IMR-90 (cell line): ENCODE measurements at regions not wholly inside any gene's neighbourhood (a gene's known extent, or its start where the extent isn't known, plus 50 kb on each side); places are given as distances from the start of the nearest gene placed in this dataset.

ENCODE experiments used
- CEBPB ChIP-seq: IDR thresholded peaks from 2 replicates; pipeline ENCODE4 v1.6.1; 2012; ENCODE audit warnings: low read depth, low read length, improper control_type of control experiment
- CHD1 ChIP-seq: IDR thresholded peaks from 2 replicates; pipeline ENCODE4 v1.6.1; 2012; ENCODE audit warnings: low read depth, low read length, improper control_type of control experiment
- CTCF ChIP-seq: conservative IDR thresholded peaks from 2 replicates; pipeline ENCODE4 v1.5.1; 2012; ENCODE audit warnings: mild to moderate bottlenecking, low read depth, low read length, improper control_type of control experiment
- ELK1 ChIP-seq: fragments of 150-350 bp; IDR thresholded peaks from 2 replicates; pipeline ENCODE4 v1.6.1; 2016; ENCODE audit warnings: low read depth, mild to moderate bottlenecking, low read length, moderate library complexity, borderline replicate concordance
- MAFK ChIP-seq: IDR thresholded peaks from 2 replicates; pipeline ENCODE4 v1.6.1; 2012; ENCODE audit warnings: low read depth, low read length, improper control_type of control experiment
- NFE2L2 ChIP-seq: fragments of 150-350 bp; IDR thresholded peaks from 2 replicates; pipeline ENCODE4 v1.6.1; 2016; ENCODE audit warnings: low read depth, mild to moderate bottlenecking, low read length
- POLR2A ChIP-seq: IDR thresholded peaks from 2 replicates; pipeline ENCODE4 v1.6.1; 2012; ENCODE audit warnings: mild to moderate bottlenecking, low read depth, low read length
- RAD21 ChIP-seq: IDR thresholded peaks from 2 replicates; pipeline ENCODE4 v1.6.1; 2012; ENCODE audit warnings: low read length, improper control_type of control experiment

GRCh38 chr1:104617474-104617873, 867.8 kb downstream of the AMY1C start:
- TF ChIP-seq CTCF, result no peak
- no peak for TF ChIP-seq MAFK
- TF ChIP-seq NFE2L2, result no peak
- TF ChIP-seq ELK1, result no peak
- no peak for TF ChIP-seq POLR2A
- no peak for TF ChIP-seq CEBPB
- TF ChIP-seq RAD21, result no peak
- no peak for TF ChIP-seq CHD1
